GM23338 (cell line): ENCODE measurements at regions not wholly inside any gene's neighbourhood (a gene's known extent, or its start where the extent isn't known, plus 50 kb on each side); places are given as distances from the start of the nearest gene placed in this dataset.

Experiments
- CREB1 ChIP-seq: fragments of 250-450 bp; sonication (Bioruptor Pico); IDR thresholded peaks from 2 replicates; pipeline ENCODE4 v1.5.0; 2020; ENCODE audit warnings: low read depth, mild to moderate bottlenecking, moderate library complexity
- CTCF ChIP-seq, 2 experiments: fragments of 200-600 bp in 1 of 2; sonication (generic) in 1 of 2; conservative IDR thresholded peaks; 2 replicates each; pipeline versions ENCODE4 v1.5.1 to v1.6.1; 2016 to 2017; ENCODE audit warnings: antibody characterized with exemption in 2 of 2, low read depth in 2 of 2, mild to moderate bottlenecking in 2 of 2, moderate library complexity in 1 of 2
- ETS1 ChIP-seq: IDR thresholded peaks from 2 replicates; pipeline ENCODE4 v1.6.1; 2016; ENCODE audit warnings: antibody characterized with exemption
- EZH2 ChIP-seq: fragments of 200-600 bp; sonication (generic); IDR thresholded peaks from one replicate; pipeline ENCODE4 v1.8.0; 2017; ENCODE audit warnings: antibody characterized with exemption, mild to moderate bottlenecking, low read depth; ENCODE audit not compliant: unreplicated experiment
- JUNB ChIP-seq: IDR thresholded peaks from one replicate; pipeline ENCODE4 v1.6.1; 2016; ENCODE audit warnings: antibody characterized with exemption; ENCODE audit not compliant: unreplicated experiment
- NANOG ChIP-seq: IDR thresholded peaks from 2 replicates; pipeline ENCODE4 v1.6.1; 2016; ENCODE audit warnings: antibody characterized with exemption, borderline replicate concordance
- POLR2AphosphoS5 ChIP-seq: IDR thresholded peaks from 2 replicates; pipeline ENCODE4 v1.6.1; 2016; ENCODE audit warnings: antibody characterized with exemption, low read depth
- STAT1 ChIP-seq: IDR thresholded peaks from one replicate; pipeline ENCODE4 v1.6.1; 2016; ENCODE audit warnings: antibody characterized with exemption; ENCODE audit not compliant: unreplicated experiment
- ZNF114 ChIP-seq: fragments of 250-450 bp; sonication (Bioruptor Pico); IDR thresholded peaks from 2 replicates; pipeline ENCODE4 v1.5.0; 2020; ENCODE audit warnings: mild to moderate bottlenecking, moderate library complexity
- ZNF331 ChIP-seq: fragments of 250-450 bp; sonication (Bioruptor Pico); IDR thresholded peaks from 2 replicates; pipeline ENCODE4 v1.5.0; 2020; ENCODE audit warnings: low read depth, mild to moderate bottlenecking, moderate library complexity
- TF ChIP-seq, protein P1 (sequence below): fragments of 250-450 bp; sonication (Bioruptor Pico); IDR thresholded peaks from 2 replicates; pipeline ENCODE4 v1.5.0; 2020; ENCODE audit warnings: mild to moderate bottlenecking, moderate library complexity

GRCh38 chr2:192424243-192424642 lies 229.5 kb upstream of the TMEFF2 start (continued):
- TF ChIP-seq, protein P1, sequence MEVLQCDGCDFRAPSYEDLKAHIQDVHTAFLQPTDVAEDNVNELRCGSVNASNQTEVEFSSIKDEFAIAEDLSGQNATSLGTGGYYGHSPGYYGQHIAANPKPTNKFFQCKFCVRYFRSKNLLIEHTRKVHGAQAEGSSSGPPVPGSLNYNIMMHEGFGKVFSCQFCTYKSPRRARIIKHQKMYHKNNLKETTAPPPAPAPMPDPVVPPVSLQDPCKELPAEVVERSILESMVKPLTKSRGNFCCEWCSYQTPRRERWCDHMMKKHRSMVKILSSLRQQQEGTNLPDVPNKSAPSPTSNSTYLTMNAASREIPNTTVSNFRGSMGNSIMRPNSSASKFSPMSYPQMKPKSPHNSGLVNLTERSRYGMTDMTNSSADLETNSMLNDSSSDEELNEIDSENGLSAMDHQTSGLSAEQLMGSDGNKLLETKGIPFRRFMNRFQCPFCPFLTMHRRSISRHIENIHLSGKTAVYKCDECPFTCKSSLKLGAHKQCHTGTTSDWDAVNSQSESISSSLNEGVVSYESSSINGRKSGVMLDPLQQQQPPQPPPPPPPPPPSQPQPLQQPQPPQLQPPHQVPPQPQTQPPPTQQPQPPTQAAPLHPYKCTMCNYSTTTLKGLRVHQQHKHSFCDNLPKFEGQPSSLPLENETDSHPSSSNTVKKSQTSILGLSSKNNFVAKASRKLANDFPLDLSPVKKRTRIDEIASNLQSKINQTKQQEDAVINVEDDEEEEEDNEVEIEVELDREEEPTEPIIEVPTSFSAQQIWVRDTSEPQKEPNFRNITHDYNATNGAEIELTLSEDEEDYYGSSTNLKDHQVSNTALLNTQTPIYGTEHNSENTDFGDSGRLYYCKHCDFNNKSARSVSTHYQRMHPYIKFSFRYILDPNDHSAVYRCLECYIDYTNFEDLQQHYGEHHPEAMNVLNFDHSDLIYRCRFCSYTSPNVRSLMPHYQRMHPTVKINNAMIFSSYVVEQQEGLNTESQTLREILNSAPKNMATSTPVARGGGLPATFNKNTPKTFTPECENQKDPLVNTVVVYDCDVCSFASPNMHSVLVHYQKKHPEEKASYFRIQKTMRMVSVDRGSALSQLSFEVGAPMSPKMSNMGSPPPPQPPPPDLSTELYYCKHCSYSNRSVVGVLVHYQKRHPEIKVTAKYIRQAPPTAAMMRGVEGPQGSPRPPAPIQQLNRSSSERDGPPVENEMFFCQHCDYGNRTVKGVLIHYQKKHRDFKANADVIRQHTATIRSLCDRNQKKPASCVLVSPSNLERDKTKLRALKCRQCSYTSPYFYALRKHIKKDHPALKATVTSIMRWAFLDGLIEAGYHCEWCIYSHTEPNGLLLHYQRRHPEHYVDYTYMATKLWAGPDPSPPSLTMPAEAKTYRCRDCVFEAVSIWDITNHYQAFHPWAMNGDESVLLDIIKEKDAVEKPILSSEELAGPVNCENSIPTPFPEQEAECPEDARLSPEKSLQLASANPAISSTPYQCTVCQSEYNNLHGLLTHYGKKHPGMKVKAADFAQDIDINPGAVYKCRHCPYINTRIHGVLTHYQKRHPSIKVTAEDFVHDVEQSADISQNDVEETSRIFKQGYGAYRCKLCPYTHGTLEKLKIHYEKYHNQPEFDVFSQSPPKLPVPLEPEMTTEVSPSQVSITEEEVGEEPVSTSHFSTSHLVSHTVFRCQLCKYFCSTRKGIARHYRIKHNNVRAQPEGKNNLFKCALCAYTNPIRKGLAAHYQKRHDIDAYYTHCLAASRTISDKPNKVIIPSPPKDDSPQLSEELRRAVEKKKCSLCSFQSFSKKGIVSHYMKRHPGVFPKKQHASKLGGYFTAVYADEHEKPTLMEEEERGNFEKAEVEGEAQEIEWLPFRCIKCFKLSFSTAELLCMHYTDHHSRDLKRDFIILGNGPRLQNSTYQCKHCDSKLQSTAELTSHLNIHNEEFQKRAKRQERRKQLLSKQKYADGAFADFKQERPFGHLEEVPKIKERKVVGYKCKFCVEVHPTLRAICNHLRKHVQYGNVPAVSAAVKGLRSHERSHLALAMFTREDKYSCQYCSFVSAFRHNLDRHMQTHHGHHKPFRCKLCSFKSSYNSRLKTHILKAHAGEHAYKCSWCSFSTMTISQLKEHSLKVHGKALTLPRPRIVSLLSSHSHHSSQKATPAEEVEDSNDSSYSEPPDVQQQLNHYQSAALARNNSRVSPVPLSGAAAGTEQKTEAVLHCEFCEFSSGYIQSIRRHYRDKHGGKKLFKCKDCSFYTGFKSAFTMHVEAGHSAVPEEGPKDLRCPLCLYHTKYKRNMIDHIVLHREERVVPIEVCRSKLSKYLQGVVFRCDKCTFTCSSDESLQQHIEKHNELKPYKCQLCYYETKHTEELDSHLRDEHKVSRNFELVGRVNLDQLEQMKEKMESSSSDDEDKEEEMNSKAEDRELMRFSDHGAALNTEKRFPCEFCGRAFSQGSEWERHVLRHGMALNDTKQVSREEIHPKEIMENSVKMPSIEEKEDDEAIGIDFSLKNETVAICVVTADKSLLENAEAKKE (CRISPR knock-in tag), result no peak
- TF ChIP-seq POLR2AphosphoS5 (no peak), STAT1 (no peak), CREB1 (CRISPR knock-in tag) (no peak), NANOG (no peak), CTCF (conservative IDR thresholded peaks at IDR 0.05; ENCODE audit: low read depth in 2 of 2) (no peak), EZH2 (no peak), JUNB (no peak), ZNF114 (CRISPR knock-in tag) (no peak), ETS1 (no peak), ZNF331 (CRISPR knock-in tag) (no peak)
